Osteoblast (primary cell): ENCODE measurements at regions not wholly inside any gene's neighbourhood (a gene's known extent, or its start where the extent isn't known, plus 50 kb on each side); places are given as distances from the start of the nearest gene placed in this dataset.

Experiments used
- DNase-seq: peaks from one replicate; pipeline ENCODE4 v3.0.0; 2011; ENCODE audit warnings: low spot score, mixed read lengths; ENCODE audit not compliant: insufficient read length; ENCODE audit errors: missing footprints
- H2AFZ ChIP-seq: 2 replicates; pipeline ENCODE4 v1.6.0; 2011; ENCODE audit warnings: mild to moderate bottlenecking, low read length
- H3K27ac ChIP-seq: 2 replicates; pipeline ENCODE4 v1.5.1; 2011; ENCODE audit warnings: mild to moderate bottlenecking, low read depth, low read length, moderate library complexity
- H3K27me3 ChIP-seq: 2 replicates; pipeline ENCODE4 v1.6.0; 2012; ENCODE audit warnings: mild to moderate bottlenecking, control low read depth, inconsistent platforms, low read length, moderate library complexity; ENCODE audit not compliant: insufficient read depth
- H3K36me3 ChIP-seq: 2 replicates; pipeline ENCODE4 v1.5.1; 2011; ENCODE audit warnings: mild to moderate bottlenecking, low read length, control low read depth, moderate library complexity; ENCODE audit not compliant: insufficient read depth
- H3K4me1 ChIP-seq: 2 replicates; pipeline ENCODE4 v1.5.1; 2011; ENCODE audit warnings: mild to moderate bottlenecking, low read length, control low read depth, moderate library complexity; ENCODE audit not compliant: insufficient read depth
- H3K4me2 ChIP-seq: 2 replicates; pipeline ENCODE4 v1.6.0; 2011; ENCODE audit warnings: mild to moderate bottlenecking, low read length; ENCODE audit not compliant: insufficient read depth
- H3K4me3 ChIP-seq: fragments of 200-600 bp; sonication (generic); 3 replicates; pipeline ENCODE4 v1.5.1; 2012; ENCODE audit warnings: mild to moderate bottlenecking, low read length, inconsistent platforms; ENCODE audit not compliant: insufficient read depth
- H3K79me2 ChIP-seq: 2 replicates; pipeline ENCODE4 v1.6.0; 2012; ENCODE audit warnings: mild to moderate bottlenecking, low read length, control low read depth, inconsistent platforms; ENCODE audit not compliant: insufficient read depth
- H3K9me3 ChIP-seq: 2 replicates; pipeline ENCODE4 v1.5.1; 2011; ENCODE audit warnings: low read depth, low read length, control low read depth
- H4K20me1 ChIP-seq: 2 replicates; pipeline ENCODE4 v1.6.0; 2012; ENCODE audit warnings: mild to moderate bottlenecking, low read length, control low read depth; ENCODE audit not compliant: insufficient read depth
- CTCF ChIP-seq: IDR thresholded peaks from 2 replicates; pipeline ENCODE4 v1.5.1; 2011; ENCODE audit warnings: mild to moderate bottlenecking, low read depth, low read length, moderate library complexity; ENCODE audit errors: extremely low read depth

DNA sequence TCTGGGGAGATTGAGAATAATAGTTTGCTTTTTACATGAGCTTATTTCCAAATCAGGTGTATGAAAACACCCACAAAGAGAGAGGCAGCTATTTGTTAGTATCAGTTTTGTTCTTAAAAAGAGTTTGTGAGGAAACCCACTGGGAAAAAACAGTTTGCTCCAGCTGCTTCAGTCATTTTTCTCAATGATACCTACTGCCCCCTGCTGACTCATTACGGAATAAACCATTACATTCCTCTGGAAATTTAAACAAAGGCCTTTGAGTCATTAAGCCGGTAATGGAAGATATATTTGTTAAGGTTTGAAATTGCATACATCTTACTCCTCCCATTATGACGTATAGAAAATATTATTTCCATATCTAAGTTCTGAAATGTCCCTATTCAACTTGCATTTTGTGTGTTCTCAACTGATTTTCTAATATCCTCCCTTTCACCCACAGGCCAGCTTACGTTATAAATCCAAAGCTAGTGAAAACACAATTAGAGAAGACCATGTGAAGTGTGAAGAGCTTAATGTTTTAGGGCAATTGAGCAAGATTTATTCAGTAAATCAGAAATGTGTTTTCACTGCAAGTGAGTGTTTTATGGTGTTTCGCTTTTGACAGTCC lies 761.6 kb downstream of the DSC3 start:
- peak overlapping the region; percentile 36 for H3K4me2 ChIP-seq
- no peaks in the 10 kb centered on the region for H3K9me3 ChIP-seq
- H3K4me3 ChIP-seq, result no peak overlapping the region
- no peaks in the 10 kb centered on the region for H4K20me1 ChIP-seq
- peak; percentile 78 for TF ChIP-seq CTCF
- DNase-seq, result no peak
- H3K79me2 ChIP-seq, result no peaks in the 10 kb centered on the region
- H2AFZ ChIP-seq, result peak overlapping the region; percentile 36
- no peaks in the 10 kb centered on the region for H3K36me3 ChIP-seq
- H3K27ac ChIP-seq, result no peak overlapping the region
- H3K4me1 ChIP-seq, result no peaks in the 10 kb centered on the region
- no peaks in the 10 kb centered on the region for H3K27me3 ChIP-seq

GRCh38 chr18:30280186-30280585 lies 762.4 kb downstream of the DSC3 start:
- Histone ChIP-seq H4K20me1 (no peaks in the 10 kb centered on the region), H3K4me2 (no peak overlapping the region), H3K79me2 (no peaks in the 10 kb centered on the region), H2AFZ (no peak overlapping the region), H3K4me1 (no peaks in the 10 kb centered on the region), H3K27me3 (no peaks in the 10 kb centered on the region), H3K9me3 (no peaks in the 10 kb centered on the region), H3K36me3 (no peaks in the 10 kb centered on the region), H3K27ac (no peak overlapping the region), H3K4me3 (no peak overlapping the region)
- no peak for TF ChIP-seq CTCF
- DNase-seq, result no peak

GRCh38 chr18:30277676-30278075 lies 764.9 kb downstream of the DSC3 start:
- no peak overlapping the region for H2AFZ ChIP-seq
- no peaks in the 10 kb centered on the region for H4K20me1 ChIP-seq
- H3K4me1 ChIP-seq, result no peaks in the 10 kb centered on the region
- H3K36me3 ChIP-seq, result no peaks in the 10 kb centered on the region
- no peaks in the 10 kb centered on the region for H3K9me3 ChIP-seq
- H3K4me2 ChIP-seq, result no peak overlapping the region
- H3K79me2 ChIP-seq, result no peaks in the 10 kb centered on the region
- no peak overlapping the region for H3K4me3 ChIP-seq
- no peak for TF ChIP-seq CTCF
- no peak for DNase-seq
- H3K27me3 ChIP-seq, result no peaks in the 10 kb centered on the region
- H3K27ac ChIP-seq, result no peak overlapping the region

DNA sequence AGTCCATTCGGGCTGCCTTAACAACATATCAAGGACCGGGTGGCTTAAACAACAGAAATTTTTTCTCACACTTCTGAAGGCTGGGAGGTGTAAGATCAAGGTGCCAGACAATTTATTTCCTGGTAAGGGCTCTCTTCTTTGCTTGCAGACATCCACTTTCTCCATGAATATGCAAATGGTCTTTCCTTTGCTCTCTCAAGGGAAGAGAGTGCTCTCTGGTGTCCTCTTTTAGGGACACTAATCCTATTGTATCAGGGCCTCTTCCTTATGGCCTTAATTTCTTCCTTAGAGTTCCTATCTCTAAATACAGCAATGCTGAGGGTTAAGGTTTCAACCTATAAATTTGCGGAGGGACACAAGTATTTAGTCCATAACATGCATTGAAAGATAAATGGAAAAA lies 770.8 kb downstream of the DSC3 start:
- no peak overlapping the region for H3K4me2 ChIP-seq
- no peak for DNase-seq
- no peak for TF ChIP-seq CTCF
- H3K4me3 ChIP-seq, result no peak overlapping the region
- no peaks in the 10 kb centered on the region for H3K4me1 ChIP-seq
- H2AFZ ChIP-seq, result no peak overlapping the region
- H3K79me2 ChIP-seq, result no peaks in the 10 kb centered on the region
- H3K9me3 ChIP-seq, result no peaks in the 10 kb centered on the region
- no peaks in the 10 kb centered on the region for H3K27me3 ChIP-seq
- H3K36me3 ChIP-seq, result no peaks in the 10 kb centered on the region
- no peak overlapping the region for H3K27ac ChIP-seq
- H4K20me1 ChIP-seq, result no peaks in the 10 kb centered on the region
